ENCODE measurements at regions not wholly inside any gene's neighbourhood (a gene's known extent, or its start where the extent isn't known, plus 50 kb on each side); places are given as distances from the start of the nearest gene placed in this dataset.

GRCh38 chr5:109987355-109987754 is 297.6 kb downstream of the MAN2A1 start:
- no peak for TF ChIP-seq POLR2A (IDR thresholded peaks at IDR 0.05; ENCODE audit: low read length)
- TF ChIP-seq GATA1 (IDR thresholded peaks at IDR 0.05; ENCODE audit: low read depth, low read length), result no peak
